CD4-positive, alpha-beta T cell treated with Interleukin-12 subunit alpha and Interleukin-12 subunit beta, for 1 hour (primary cell): ENCODE measurements at regions not wholly inside any gene's neighbourhood (a gene's known extent, or its start where the extent isn't known, plus 50 kb on each side); places are given as distances from the start of the nearest gene placed in this dataset.
"Not testable (repeated sequence)": the region's sequence is repeated elsewhere in the genome, so short reads cannot be mapped to it uniquely, and the experiment has no call there.

Experiments used
- DNase-seq: peaks from one replicate; pipeline ENCODE4 v3.0.0-alpha.2; 2020

GRCh38 chr1:60791226-60791625 lies 291.1 kb upstream of the NFIA start:
- no peak for DNase-seq

- not testable (repeated sequence) for DNase-seq
Observed at GRCh38 chr1:60773099-60773498, 309.3 kb upstream of the NFIA start.

- DNase-seq = no peak
Observed at GRCh38 chr1:60769082-60769481, 313.3 kb upstream of the NFIA start.

- no peak for DNase-seq
Observed at GRCh38 chr1:60765204-60765603, 317.2 kb upstream of the NFIA start.

DNA sequence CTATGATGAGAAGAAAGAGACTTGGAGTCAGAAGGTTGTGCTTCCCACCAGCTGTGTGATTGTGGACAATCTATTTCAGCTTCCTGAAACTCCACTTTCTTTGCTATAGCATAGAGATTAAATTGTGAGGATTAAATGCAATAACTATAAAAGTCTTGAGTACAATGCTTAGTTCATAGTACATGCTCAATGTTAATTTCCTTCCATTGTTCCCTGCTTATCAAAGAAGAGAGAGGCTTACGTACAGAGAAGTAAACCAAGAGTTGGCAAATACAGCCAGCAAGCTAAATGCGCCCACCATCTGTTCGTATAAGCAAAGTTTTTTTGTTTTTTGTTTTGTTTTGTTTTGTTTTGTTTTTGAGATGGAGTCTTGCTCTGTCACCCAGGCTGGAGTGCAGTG lies 317.9 kb upstream of the NFIA start:
- no peak for DNase-seq

- DNase-seq = no peak
Observed at GRCh38 chr1:60763741-60764140, 318.6 kb upstream of the NFIA start.

GRCh38 chr1:60762911-60763310 lies 319.4 kb upstream of the NFIA start:
- no peak for DNase-seq

GRCh38 chr1:60762176-60762575 lies 320.2 kb upstream of the NFIA start:
- no peak for DNase-seq

DNA sequence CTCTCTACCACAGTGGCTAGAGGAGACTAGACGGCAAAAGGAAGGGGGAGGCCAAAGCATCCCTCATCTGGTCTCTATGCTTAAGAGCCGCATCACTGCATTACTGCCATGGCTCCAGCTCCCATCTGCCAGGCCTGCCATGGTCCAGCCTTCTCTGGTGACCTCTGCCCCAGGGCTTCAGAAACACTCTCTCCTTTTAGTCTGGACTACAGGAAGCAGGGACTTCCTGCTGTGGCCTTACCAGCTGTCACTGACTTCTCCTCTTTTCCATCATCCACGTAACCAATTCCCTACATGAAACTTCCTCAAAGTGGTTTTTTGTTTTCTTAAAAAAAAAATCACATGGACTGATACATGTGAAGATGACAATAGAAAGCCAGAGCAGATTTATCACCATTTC lies 323.1 kb upstream of the NFIA start:
- DNase-seq = no peak

DNA sequence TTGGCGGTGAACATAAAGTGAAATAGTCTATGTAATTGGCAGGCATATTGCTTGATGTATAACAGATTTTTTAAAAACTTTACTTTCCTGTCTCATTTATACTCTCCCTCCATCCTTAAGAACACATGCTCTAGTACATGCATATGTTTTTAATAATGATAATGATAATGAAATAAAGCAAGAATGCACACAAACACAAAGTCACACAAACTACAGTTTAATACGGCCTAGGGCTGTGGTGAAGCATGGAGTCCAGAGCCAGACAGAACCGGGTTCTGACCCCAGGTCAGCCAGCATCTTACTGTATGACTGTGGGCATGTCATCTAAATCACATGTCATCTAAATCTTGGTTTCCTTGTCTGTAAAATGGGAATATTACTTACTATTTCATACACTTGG lies 324.9 kb upstream of the NFIA start:
- no peak for DNase-seq

GRCh38 chr1:60753036-60753900 lies 329.1 kb upstream of the NFIA start:
- DNase-seq = no peak

GRCh38 chr1:60751306-60751705 lies 331.1 kb upstream of the NFIA start:
- DNase-seq = no peak

- DNase-seq = no peak
Observed at GRCh38 chr1:60747353-60747752, 335.0 kb upstream of the NFIA start.

- DNase-seq = no peak
Observed at GRCh38 chr1:60746278-60746791, 336.0 kb upstream of the NFIA start.

DNA sequence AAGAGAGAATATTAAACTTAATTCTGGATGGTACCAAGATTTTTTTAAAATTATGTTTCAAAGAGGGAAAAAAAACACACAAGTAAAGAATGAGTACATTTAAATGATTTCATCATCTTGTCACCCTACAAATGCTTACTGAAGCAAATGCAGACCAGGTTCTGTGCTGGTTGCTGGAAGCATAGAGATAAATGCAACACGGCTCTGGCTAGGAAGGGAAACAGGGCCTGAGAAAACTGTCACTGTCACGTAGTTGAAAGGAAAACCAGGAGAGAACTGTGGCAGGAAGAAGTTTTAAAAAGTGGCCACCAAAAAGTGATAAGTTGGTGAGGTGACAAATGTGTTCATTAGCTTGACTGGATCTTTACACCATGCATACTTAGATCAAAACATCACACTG lies 336.9 kb upstream of the NFIA start:
- no peak for DNase-seq

DNA sequence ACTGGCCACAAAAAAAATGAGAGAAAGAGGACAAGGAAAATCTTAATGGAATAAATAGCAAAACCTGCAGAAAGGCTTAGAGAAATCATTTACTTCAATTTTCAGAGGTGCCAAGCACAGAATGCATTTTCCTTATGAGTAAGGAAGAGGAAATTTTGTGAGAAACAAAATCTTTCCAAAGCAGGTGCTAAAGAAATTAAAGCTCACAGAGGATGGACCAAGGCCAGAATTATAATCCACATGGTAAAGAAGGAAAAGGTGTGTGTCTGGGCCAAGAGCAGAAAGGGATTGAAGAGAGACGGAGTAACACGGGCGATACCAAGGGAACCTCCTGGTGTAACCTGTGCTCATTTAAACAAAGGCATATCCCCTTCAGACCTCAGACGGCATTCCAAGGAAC lies 340.0 kb upstream of the NFIA start:
- DNase-seq = no peak

DNA sequence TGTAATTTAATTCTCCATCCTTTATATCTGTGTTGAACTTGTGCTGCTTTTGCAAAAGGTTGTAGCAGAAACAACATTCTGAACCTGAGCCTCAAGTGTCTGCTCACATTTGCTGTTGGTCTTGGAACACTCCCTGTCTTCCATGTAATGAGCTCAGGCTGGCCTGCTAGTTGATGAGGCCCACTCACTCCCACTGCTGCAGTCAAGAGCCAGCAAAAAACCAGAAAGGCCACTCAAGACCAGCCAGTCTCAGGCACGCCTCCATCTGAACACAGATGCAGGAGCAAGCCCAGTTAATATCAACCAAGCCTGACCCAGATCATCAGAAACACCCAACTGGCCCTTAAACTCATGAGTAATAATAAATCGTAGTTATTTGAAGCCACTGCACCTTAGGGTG lies 342.2 kb upstream of the NFIA start:
- no peak for DNase-seq

- DNase-seq = no peak
Observed at GRCh38 chr1:60739729-60740128, 342.6 kb upstream of the NFIA start.

GRCh38 chr1:60732977-60733401 lies 349.4 kb upstream of the NFIA start:
- no peak for DNase-seq

DNA sequence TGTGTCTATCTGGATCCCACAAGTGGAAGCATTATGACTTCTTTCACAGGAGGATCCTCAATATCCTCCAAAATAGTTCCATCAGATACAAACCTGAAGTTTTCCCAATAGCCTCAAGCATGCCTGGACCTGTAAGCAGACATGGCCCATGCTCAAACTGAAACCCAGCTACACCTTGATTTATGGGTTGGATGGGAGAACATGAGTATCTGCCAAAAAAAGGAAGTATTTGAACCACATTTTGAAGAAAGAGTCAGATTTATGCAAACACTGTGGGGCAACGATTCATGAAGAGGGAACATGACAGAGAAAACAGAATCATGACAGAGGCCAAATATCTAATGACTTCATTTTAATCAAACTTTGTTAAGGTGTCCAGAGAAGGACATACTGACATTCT lies 351.0 kb upstream of the NFIA start:
- DNase-seq = no peak

GRCh38 chr1:60727552-60727951 lies 354.8 kb upstream of the NFIA start:
- no peak for DNase-seq

GRCh38 chr1:60716472-60716871 lies 365.9 kb upstream of the NFIA start:
- no peak for DNase-seq

- no peak for DNase-seq
Observed at GRCh38 chr1:60715970-60716369, 366.4 kb upstream of the NFIA start.

- no peak for DNase-seq
Observed at GRCh38 chr1:60709426-60709825, 372.9 kb upstream of the NFIA start.

GRCh38 chr1:60705026-60705425 lies 377.3 kb upstream of the NFIA start:
- no peak for DNase-seq
